NCI-H1105 treated with DMSO at 0.1 percent for 48 hours (cell line): ENCODE measurements at regions not wholly inside any gene's neighbourhood (a gene's known extent, or its start where the extent isn't known, plus 50 kb on each side); places are given as distances from the start of the nearest gene placed in this dataset.

ENCODE experiments used
- DNase-seq: peaks from one replicate; lab custom pipeline; 2025; lab: John Stamatoyannopoulos, UW

DNA sequence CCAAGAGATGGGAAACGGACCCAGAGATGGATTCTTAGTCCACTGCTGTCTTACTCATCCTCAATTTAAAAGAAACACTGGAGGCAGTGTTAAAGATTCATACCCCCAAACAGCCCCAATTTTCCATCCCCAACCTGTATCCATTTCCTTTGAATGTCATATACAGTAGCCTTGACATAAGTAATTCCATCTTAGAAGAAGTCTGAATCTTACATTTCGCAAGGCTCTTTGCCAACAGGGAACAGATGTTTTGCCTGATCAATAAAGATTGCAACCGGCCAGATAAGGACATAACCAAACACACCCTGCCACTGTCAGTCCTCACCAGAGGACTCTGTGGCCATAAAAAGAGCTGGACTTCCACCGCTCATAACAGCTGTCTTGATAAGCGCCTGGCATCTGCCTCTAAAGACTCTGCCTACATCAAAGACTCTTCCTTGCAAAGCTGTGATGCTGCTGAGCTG, 59.0 kb upstream of the MED9 start:
- no peak for DNase-seq

DNA sequence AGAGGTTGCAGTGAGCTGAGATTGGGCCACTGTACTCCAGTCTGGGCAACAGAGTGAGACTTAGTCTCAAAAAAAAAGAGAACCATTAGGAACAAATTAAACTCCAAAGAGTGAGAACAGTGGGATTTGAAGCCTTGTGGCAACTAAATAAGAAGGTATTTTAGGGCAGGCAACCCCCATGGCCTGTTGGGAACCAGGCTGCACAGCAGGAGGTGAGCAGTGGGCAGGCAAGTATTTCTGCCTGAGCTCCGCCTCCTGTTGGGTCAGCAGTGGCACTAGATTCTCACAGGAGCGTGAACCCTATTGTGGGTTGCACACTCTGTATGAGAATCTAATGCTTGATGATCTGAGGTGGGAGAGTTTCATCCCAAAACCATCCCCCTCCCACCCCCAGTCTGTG, 57.6 kb upstream of the MED9 start:
- no peak for DNase-seq

DNA sequence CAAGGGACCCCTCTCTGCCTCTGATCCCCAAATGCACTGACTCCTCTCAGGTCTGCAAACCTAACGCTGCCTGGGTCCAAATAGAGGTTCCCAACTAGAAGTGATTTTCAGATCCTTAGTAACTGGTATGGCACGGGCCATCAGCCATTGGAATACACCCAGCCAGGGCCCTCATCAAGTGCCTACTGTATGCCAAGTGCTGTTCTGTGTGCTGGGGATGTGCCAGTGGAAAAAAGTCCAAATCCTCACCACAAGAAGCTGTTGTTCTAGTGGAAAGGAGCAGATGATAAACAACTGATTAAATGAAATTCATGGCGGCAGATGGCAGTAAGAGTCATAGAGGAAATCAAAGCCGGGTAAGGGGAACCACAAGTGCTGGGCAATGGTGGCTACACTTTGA, 57.2 kb upstream of the MED9 start:
- DNase-seq = no peak

GRCh38 chr17:17420082-17420481, 56.7 kb upstream of the MED9 start:
- no peak for DNase-seq

- no peak for DNase-seq
Measured at GRCh38 chr17:17420561-17421269, 56.1 kb upstream of the MED9 start.

DNA sequence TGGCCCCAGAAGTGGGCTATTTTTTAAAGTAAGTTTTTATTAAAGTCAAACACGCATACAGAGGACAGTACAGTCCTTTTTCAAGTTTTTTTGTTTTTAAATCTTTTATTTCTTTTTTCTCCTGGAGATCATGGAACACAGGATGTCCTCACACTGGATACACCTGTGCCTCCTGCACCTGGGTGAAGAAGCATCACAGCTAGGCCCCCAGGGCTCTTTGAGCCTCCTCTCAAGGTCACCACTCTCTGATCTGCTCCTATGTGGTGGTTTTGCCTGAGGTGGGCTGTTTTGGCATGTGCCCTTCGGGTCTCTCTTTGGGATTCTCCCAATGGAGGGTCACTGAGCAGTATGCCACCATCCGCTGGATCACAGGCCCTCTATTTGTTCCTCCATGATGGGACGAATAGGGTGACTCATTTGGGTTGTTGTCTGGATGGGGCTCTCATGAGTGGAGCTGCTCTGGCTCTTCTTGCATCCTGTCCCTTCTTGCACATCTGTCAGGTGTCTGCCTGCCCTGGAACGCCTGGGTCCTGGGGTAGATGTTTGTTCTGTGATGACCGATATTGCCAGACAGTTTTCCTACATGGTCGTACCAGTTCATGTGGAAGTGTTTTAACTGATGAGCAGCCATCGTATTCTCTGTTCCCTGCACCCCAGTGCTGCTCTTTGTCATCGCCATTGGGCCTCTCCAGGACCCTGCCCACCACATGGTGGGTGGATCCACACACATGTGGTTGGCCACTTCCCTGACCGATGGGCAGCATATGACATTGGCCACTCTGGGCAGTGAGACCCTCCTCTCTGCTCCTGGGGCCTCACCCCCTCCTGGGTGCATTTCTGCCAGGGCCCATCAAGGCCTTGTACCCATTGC, 55.2 kb upstream of the MED9 start:
- no peak for DNase-seq

- no peak for DNase-seq
Measured at GRCh38 chr17:17422217-17422610, 54.6 kb upstream of the MED9 start.

GRCh38 chr17:17422641-17423040, 54.2 kb upstream of the MED9 start:
- no peak for DNase-seq

DNA sequence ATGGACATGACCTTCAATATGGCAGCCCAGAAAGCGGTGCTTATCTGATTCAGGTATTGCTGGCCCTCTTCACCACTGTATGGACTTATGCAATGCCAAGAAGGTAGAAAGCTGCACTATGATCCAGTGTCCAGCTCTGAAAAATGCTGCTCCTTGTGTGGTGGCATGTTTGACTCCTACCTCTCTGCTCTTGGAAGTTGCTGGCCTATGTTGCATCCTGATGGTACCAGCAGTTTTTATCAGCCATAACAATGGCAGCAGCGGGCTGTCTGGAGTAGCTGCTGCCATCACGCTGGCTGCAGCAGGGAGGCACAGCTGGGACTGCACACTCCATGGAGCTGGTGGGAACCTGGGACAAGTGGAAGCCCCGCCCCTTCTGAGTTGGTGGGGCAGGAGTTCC, 53.1 kb upstream of the MED9 start:
- DNase-seq = no peak

GRCh38 chr17:17424552-17424951, 52.2 kb upstream of the MED9 start:
- DNase-seq = no peak

GRCh38 chr17:17425005-17425404, 51.8 kb upstream of the MED9 start:
- DNase-seq = no peak

DNA sequence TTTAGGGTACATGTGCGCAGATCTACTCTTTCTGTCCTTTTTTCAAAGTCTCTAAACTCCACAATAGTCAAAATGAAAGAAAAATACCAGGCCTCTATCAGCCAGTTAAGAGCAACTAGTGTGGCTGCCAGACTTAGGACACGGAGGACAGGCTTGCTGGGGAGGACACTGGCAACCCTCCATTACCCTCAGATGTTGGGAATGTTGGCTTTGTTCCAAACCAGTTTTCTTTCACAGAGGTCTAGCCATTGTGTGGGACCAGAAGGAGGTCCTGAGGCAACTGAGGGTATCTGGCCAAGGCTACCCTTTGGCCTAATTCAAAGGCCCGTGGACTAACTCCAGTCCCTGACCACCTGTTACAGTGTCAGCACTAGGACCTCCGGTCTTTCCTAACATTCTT, 51.2 kb upstream of the MED9 start:
- DNase-seq = no peak

DNA sequence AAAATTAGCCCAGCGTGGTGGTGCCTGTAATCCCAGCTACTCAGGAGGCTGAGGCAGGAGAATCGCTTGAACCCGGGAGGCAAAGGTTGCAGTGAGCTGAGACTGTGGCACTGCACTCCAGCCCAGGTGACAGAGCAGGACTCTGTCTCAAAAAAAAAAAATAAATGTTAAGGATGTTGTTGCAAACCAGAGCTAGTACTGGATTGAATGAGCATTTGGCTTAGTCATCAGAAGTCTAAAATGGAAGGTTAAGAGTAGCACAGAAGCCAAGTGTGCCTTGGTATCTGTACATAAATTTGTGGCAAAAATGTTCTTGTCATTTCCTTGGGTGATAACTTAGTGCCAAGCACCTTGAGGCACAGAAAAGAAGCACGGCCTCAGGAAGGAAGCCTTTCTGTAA, 50.6 kb upstream of the MED9 start:
- no peak for DNase-seq
